Astrocyte (in vitro differentiated cells and primary cell): ENCODE measurements at regions not wholly inside any gene's neighbourhood (a gene's known extent, or its start where the extent isn't known, plus 50 kb on each side); places are given as distances from the start of the nearest gene placed in this dataset.
"Not testable (repeated sequence)": the region's sequence is repeated elsewhere in the genome, so short reads cannot be mapped to it uniquely, and the experiment has no call there.

Source experiments
- DNase-seq: peaks from one replicate; pipeline ENCODE4 v3.0.0-alpha.2; 2010; ENCODE audit warnings: low read depth
- FAIRE-seq: peaks from 2 replicates; lab custom pipeline; 2011; peaks lifted over from hg19 to GRCh38; lab: Jason Lieb, UNC
- H2AFZ ChIP-seq: 2 replicates; pipeline ENCODE4 v1.6.0; 2012; ENCODE audit warnings: low read depth, low read length, inconsistent platforms
- H3K27ac ChIP-seq: 2 replicates; pipeline ENCODE4 v1.5.1; 2011; ENCODE audit warnings: low read depth, low read length, inconsistent platforms
- H3K27me3 ChIP-seq: 2 replicates; pipeline ENCODE4 v1.6.0; 2011; ENCODE audit warnings: low read length, inconsistent platforms; ENCODE audit not compliant: insufficient read depth
- H3K36me3 ChIP-seq: 2 replicates; pipeline ENCODE4 v1.5.1; 2011; ENCODE audit warnings: low read length, inconsistent platforms; ENCODE audit not compliant: insufficient read depth
- H3K4me1 ChIP-seq: 2 replicates; pipeline ENCODE4 v1.5.1; 2011; ENCODE audit warnings: low read length, inconsistent platforms; ENCODE audit not compliant: insufficient read depth
- H3K4me2 ChIP-seq: 2 replicates; pipeline ENCODE4 v1.6.0; 2012; ENCODE audit warnings: low read length, inconsistent platforms
- H3K4me3 ChIP-seq: 2 replicates; pipeline ENCODE4 v1.5.1; 2011; ENCODE audit warnings: low read depth, mild to moderate bottlenecking, low read length, inconsistent platforms; ENCODE audit not compliant: insufficient read depth
- H3K79me2 ChIP-seq: 2 replicates; pipeline ENCODE4 v1.6.0; 2012; ENCODE audit warnings: mild to moderate bottlenecking, low read length, inconsistent platforms; ENCODE audit not compliant: insufficient read depth
- H3K9ac ChIP-seq: 2 replicates; pipeline ENCODE4 v1.6.0; 2012; ENCODE audit warnings: mild to moderate bottlenecking, low read length, inconsistent platforms
- H3K9me3 ChIP-seq: 2 replicates; pipeline ENCODE4 v1.5.1; 2012; ENCODE audit warnings: low read depth, mild to moderate bottlenecking, low read length, inconsistent platforms; ENCODE audit not compliant: insufficient read depth
- H4K20me1 ChIP-seq: 2 replicates; pipeline ENCODE4 v1.6.0; 2012; ENCODE audit warnings: low read length, inconsistent platforms; ENCODE audit not compliant: insufficient read depth
- H3K27ac Mint-ChIP-seq: one replicate; pipeline ENCODE4 v1.8.0; 2021; ENCODE audit warnings: mild to moderate bottlenecking, mixed read lengths; ENCODE audit not compliant: unreplicated experiment
- H3K27me3 Mint-ChIP-seq: one replicate; pipeline ENCODE4 v1.8.0; 2021; ENCODE audit warnings: low read depth, mixed read lengths; ENCODE audit not compliant: unreplicated experiment
- H3K36me3 Mint-ChIP-seq: one replicate; pipeline ENCODE4 v1.8.0; 2021; ENCODE audit warnings: low read depth, mixed read lengths; ENCODE audit not compliant: unreplicated experiment
- H3K4me1 Mint-ChIP-seq: one replicate; pipeline ENCODE4 v1.8.0; 2021; ENCODE audit warnings: low read depth, mixed read lengths; ENCODE audit not compliant: unreplicated experiment
- H3K4me3 Mint-ChIP-seq: one replicate; pipeline ENCODE4 v1.8.0; 2021; ENCODE audit warnings: mild to moderate bottlenecking, moderate library complexity, mixed read lengths; ENCODE audit not compliant: unreplicated experiment
- H3K9me3 Mint-ChIP-seq: one replicate; pipeline ENCODE4 v1.8.0; 2021; ENCODE audit warnings: mild to moderate bottlenecking, mixed read lengths; ENCODE audit not compliant: unreplicated experiment
- CTCF ChIP-seq: IDR thresholded peaks from 2 replicates; pipeline ENCODE4 v1.5.1; 2011; ENCODE audit warnings: low read depth, mild to moderate bottlenecking, inconsistent platforms, low read length, moderate library complexity; ENCODE audit not compliant: insufficient read depth
- EZH2 ChIP-seq: IDR thresholded peaks from 2 replicates; pipeline ENCODE4 v1.6.1; 2012; ENCODE audit warnings: mild to moderate bottlenecking, low read length, inconsistent platforms; ENCODE audit not compliant: insufficient read depth

- H3K36me3 Mint-ChIP-seq: no peaks in the 10 kb centered on the region
- Histone ChIP-seq H3K4me3 (no peak overlapping the region), H3K79me2 (no peaks in the 10 kb centered on the region), H3K9ac (no peak overlapping the region), H3K27ac (no peak overlapping the region), H3K9me3 (peaks cover 2% of the 10 kb centered on the region), H3K27me3 (no peaks in the 10 kb centered on the region), H3K4me2 (no peak overlapping the region), H3K4me1 (no peaks in the 10 kb centered on the region), H4K20me1 (no peaks in the 10 kb centered on the region), H3K36me3 (no peaks in the 10 kb centered on the region), H2AFZ (no peak overlapping the region)
- FAIRE-seq: no peak
- DNase-seq: no peak
- no peaks in the 10 kb centered on the region for H3K27me3 Mint-ChIP-seq
- H3K4me1 Mint-ChIP-seq: no peaks in the 10 kb centered on the region
- no peak for TF ChIP-seq EZH2
- no peak for TF ChIP-seq CTCF
- H3K9me3 Mint-ChIP-seq: no peaks in the 10 kb centered on the region
- H3K4me3 Mint-ChIP-seq: no peak overlapping the region
- H3K27ac Mint-ChIP-seq: no peak overlapping the region
Measured at GRCh38 chr17:71024969-71025368, 855.6 kb downstream of the KCNJ2 start.

GRCh38 chr17:71029246-71029645 lies 859.9 kb downstream of the KCNJ2 start:
- Histone ChIP-seq H3K4me1 (no peaks in the 10 kb centered on the region), H3K27ac (no peak overlapping the region), H4K20me1 (no peaks in the 10 kb centered on the region), H3K4me3 (no peak overlapping the region), H3K79me2 (no peaks in the 10 kb centered on the region), H3K9ac (no peak overlapping the region), H3K9me3 (no peaks in the 10 kb centered on the region), H2AFZ (no peak overlapping the region), H3K27me3 (no peaks in the 10 kb centered on the region), H3K4me2 (no peak overlapping the region), H3K36me3 (no peaks in the 10 kb centered on the region)
- Mint-ChIP-seq H3K4me1 (no peaks in the 10 kb centered on the region), H3K9me3 (no peaks in the 10 kb centered on the region), H3K27me3 (peaks cover 3% of the 10 kb centered on the region), H3K27ac (no peak overlapping the region), H3K4me3 (no peak overlapping the region), H3K36me3 (no peaks in the 10 kb centered on the region)
- no peak for TF ChIP-seq CTCF
- no peak for TF ChIP-seq EZH2
- DNase-seq (no peak), FAIRE-seq (no peak)

DNA sequence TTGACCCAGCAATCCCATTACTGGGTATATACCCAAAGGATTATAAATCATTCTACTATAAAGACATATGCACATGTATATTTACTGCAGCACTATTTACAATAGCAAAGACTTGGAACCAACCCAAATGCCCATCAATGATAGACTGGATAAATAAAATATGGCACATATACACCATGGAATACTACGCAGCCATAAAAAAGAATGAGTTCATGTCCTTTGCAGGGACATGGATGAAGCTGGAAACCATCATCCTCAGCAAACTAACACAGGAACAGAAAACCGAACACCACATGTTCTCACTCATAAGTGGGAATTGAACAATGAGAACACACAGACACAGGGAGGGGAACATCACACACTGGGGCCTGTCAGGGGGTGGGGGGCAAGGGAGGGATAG lies 862.0 kb downstream of the KCNJ2 start:
- H3K27me3 ChIP-seq, H3K4me3 ChIP-seq, H3K27me3 Mint-ChIP-seq, H3K36me3 Mint-ChIP-seq, H3K27ac Mint-ChIP-seq, H3K9ac ChIP-seq, H3K79me2 ChIP-seq, FAIRE-seq, H3K4me1 ChIP-seq, H3K9me3 ChIP-seq, H3K9me3 Mint-ChIP-seq, H3K4me2 ChIP-seq, H3K27ac ChIP-seq, H2AFZ ChIP-seq, H4K20me1 ChIP-seq, H3K4me1 Mint-ChIP-seq, H3K4me3 Mint-ChIP-seq, H3K36me3 ChIP-seq, DNase-seq: not testable (repeated sequence)
